Anterior cingulate cortex (tissue), 58 donors: ENCODE measurements at regions not wholly inside any gene's neighbourhood (a gene's known extent, or its start where the extent isn't known, plus 50 kb on each side); places are given as distances from the start of the nearest gene placed in this dataset.

Experiments
- DNase-seq, 58 donors: peaks; one replicate each; lab custom pipeline; 2025; lab: John Stamatoyannopoulos, UW

- DNase-seq = peak in 1 of 58 donors; percentile 17
These were observed 119.0 kb upstream of the WDR17 start for GRCh38 chr4:175946472-175947116.

GRCh38 chr4:175947117-175947722 is 118.4 kb upstream of the WDR17 start:
- DNase-seq = peak in 1 of 58 donors; percentile 19

GRCh38 chr4:175951794-175952193 is 113.8 kb upstream of the WDR17 start:
- DNase-seq = no peak

- no peak for DNase-seq
These were observed 112.5 kb upstream of the WDR17 start for GRCh38 chr4:175953116-175953515.

GRCh38 chr4:175953960-175954521 is 111.6 kb upstream of the WDR17 start:
- no peak for DNase-seq

- no peak for DNase-seq
These were observed 111.0 kb upstream of the WDR17 start for GRCh38 chr4:175954685-175955084.

GRCh38 chr4:175961604-175962003 is 104.0 kb upstream of the WDR17 start:
- no peak for DNase-seq

- no peak for DNase-seq
These were observed 95.6 kb upstream of the WDR17 start for GRCh38 chr4:175970072-175970471.

- DNase-seq = peak in 3 of 58 donors; percentile 2 to 11 (median 3)
These were observed 94.9 kb upstream of the WDR17 start for GRCh38 chr4:175970724-175971123.

- peak in 4 of 58 donors; percentile 10 to 28 (median 28) for DNase-seq
These were observed 94.1 kb upstream of the WDR17 start for GRCh38 chr4:175971388-175972179.

- no peak for DNase-seq
These were observed 92.4 kb upstream of the WDR17 start for GRCh38 chr4:175973027-175973923.

- no peak for DNase-seq
These were observed 82.0 kb upstream of the WDR17 start for GRCh38 chr4:175983636-175984035.

- DNase-seq = no peak
These were observed 79.0 kb upstream of the WDR17 start for GRCh38 chr4:175986668-175987067.

- peak in 6 of 58 donors; percentile 9 to 74 (median 42) for DNase-seq
These were observed 77.1 kb upstream of the WDR17 start for GRCh38 chr4:175988511-175988910.

- DNase-seq = no peak
These were observed 69.4 kb upstream of the WDR17 start for GRCh38 chr4:175996206-175996605.

- no peak for DNase-seq
These were observed 68.3 kb upstream of the WDR17 start for GRCh38 chr4:175997291-175997690.

GRCh38 chr4:175998782-175999181 is 66.9 kb upstream of the WDR17 start:
- DNase-seq = no peak

- DNase-seq = no peak
These were observed 65.7 kb upstream of the WDR17 start for GRCh38 chr4:175999944-176000343.

- DNase-seq = peak in 57 of 58 donors; percentile 13 to 93 (median 70)
These were observed 64.3 kb upstream of the WDR17 start for GRCh38 chr4:176001151-176002006.
